ENCODE measurements at regions not wholly inside any gene's neighbourhood (a gene's known extent, or its start where the extent isn't known, plus 50 kb on each side); places are given as distances from the start of the nearest gene placed in this dataset.
A peak's percentile ranks its signal among the peaks of the same experiment; 100 is the strongest.

DNA sequence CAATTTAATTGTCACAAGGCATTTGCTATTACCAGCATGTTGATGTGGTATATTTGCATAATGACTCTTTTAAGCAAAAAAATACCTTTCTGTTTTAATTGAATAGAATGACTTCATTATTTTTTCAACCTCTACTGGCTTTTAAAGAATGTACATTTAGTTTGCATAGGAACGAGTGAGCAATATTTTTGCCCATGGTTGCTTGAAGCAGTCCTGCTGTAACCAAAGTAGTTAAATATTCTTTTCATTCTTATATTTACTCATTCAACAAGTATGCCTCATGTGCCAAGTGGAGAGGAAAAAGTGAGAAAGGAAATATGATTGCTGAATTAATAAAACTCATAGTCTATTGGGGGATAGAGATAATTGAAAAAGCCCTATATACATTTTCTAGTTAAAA is 184.7 kb downstream of the DSEL start:
- H3K27ac ChIP-seq (ENCODE audit: low read length, poor library complexity, severe bottlenecking): no peak overlapping the region
- H3K4ac ChIP-seq (ENCODE audit: low read depth in 1 of 2, low read length in 2 of 2): no peak overlapping the region
- no peak overlapping the region for H2BK120ac ChIP-seq (ENCODE audit: low read depth, low read length)
- no peaks in the 10 kb centered on the region for H3K4me1 ChIP-seq (ENCODE audit: control insufficient read depth, insufficient read depth, low read depth, low read length)
- H4K91ac ChIP-seq (ENCODE audit: low read length): no peak overlapping the region
- H3K4me3 ChIP-seq (ENCODE audit: insufficient read depth in 1 of 2, low read depth in 1 of 2, low read length in 2 of 2): no peak overlapping the region
- H2BK15ac ChIP-seq (ENCODE audit: low read depth, poor library complexity, severe bottlenecking): no peak overlapping the region
- H3K4me2 ChIP-seq (ENCODE audit: low read length, poor library complexity, severe bottlenecking): no peak overlapping the region
- no peak overlapping the region for H2BK5ac ChIP-seq (ENCODE audit: low read depth, low read length, poor library complexity, severe bottlenecking)
- H4K8ac ChIP-seq (ENCODE audit: low read length): no peak overlapping the region
- DNase-seq: no peak
- no CpG with 5 or more reads among the region's 1 CpG for WGBS
- no peak overlapping the region for H3K14ac ChIP-seq (ENCODE audit: low read length in 2 of 2)
- H3K23ac ChIP-seq (ENCODE audit: low read length in 2 of 2): no peak overlapping the region
- no peak overlapping the region for H3K18ac ChIP-seq (ENCODE audit: low read depth in 1 of 2, low read length in 2 of 2)
- H3K9me3 ChIP-seq (ENCODE audit: control insufficient read depth, low read length): peaks cover 4% of the 10 kb centered on the region
- H3K36me3 ChIP-seq (ENCODE audit: control insufficient read depth in 1 of 2, insufficient read depth in 2 of 2, low read depth in 1 of 2, low read length in 2 of 2): no peaks in the 10 kb centered on the region
- no peaks in the 10 kb centered on the region for H3K79me1 ChIP-seq (replicated peaks; ENCODE audit: low read length, poor library complexity, severe bottlenecking)
- H3K9ac ChIP-seq (ENCODE audit: low read length): no peak overlapping the region
- H2AK5ac ChIP-seq (ENCODE audit: low read length, severe bottlenecking): no peak overlapping the region
- no peaks in the 10 kb centered on the region for H3K27me3 ChIP-seq (ENCODE audit: control insufficient read depth in 1 of 2, insufficient read depth in 1 of 2, low read length in 2 of 2)
- H2BK12ac ChIP-seq (ENCODE audit: low read length in 2 of 2): no peak overlapping the region
- H2AFZ ChIP-seq (ENCODE audit: low read depth, low read length): no peak overlapping the region

DNA sequence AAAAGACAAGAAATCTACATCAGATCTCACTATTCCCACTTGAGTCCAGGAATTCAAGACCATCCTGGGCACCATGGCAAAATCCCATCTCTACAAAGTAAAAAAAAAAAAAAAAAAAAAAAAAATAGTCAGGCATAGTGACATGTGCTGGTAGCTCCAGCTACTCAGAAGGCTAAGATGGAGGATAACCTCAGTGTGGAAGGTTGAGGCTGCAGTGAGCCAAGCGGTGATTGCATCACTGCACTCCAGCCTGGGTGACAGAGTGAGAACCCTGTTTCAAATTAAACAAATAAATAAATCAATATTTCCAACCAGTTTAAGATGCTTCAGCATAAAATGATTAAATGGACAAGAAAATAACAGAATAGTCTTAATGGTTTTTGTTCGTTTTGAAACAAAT is 197.4 kb downstream of the DSEL start:
- Histone ChIP-seq H3K4me2 (ENCODE audit: low read length, poor library complexity, severe bottlenecking) (no peak overlapping the region), H2BK15ac (ENCODE audit: low read depth, poor library complexity, severe bottlenecking) (no peak overlapping the region), H2AK5ac (ENCODE audit: low read length, severe bottlenecking) (no peak overlapping the region), H3K4me1 (ENCODE audit: control insufficient read depth, insufficient read depth, low read depth, low read length) (no peaks in the 10 kb centered on the region), H2AFZ (ENCODE audit: low read depth, low read length) (no peak overlapping the region), H3K79me1 (replicated peaks; ENCODE audit: low read length, poor library complexity, severe bottlenecking) (no peaks in the 10 kb centered on the region), H3K36me3 (ENCODE audit: control insufficient read depth in 1 of 2, insufficient read depth in 2 of 2, low read depth in 1 of 2, low read length in 2 of 2) (no peaks in the 10 kb centered on the region), H3K9me3 (ENCODE audit: control insufficient read depth, low read length) (peaks cover 3% of the 10 kb centered on the region), H3K4me3 (ENCODE audit: insufficient read depth in 1 of 2, low read depth in 1 of 2, low read length in 2 of 2) (no peak overlapping the region), H4K91ac (ENCODE audit: low read length) (no peak overlapping the region), H3K27ac (ENCODE audit: low read length, poor library complexity, severe bottlenecking) (no peak overlapping the region), H3K27me3 (ENCODE audit: control insufficient read depth in 1 of 2, insufficient read depth in 1 of 2, low read length in 2 of 2) (no peaks in the 10 kb centered on the region), H3K23ac (ENCODE audit: low read length in 2 of 2) (no peak overlapping the region), H3K18ac (ENCODE audit: low read depth in 1 of 2, low read length in 2 of 2) (no peak overlapping the region), H2BK120ac (ENCODE audit: low read depth, low read length) (no peak overlapping the region), H2BK5ac (ENCODE audit: low read depth, low read length, poor library complexity, severe bottlenecking) (no peak overlapping the region), H2BK12ac (ENCODE audit: low read length in 2 of 2) (no peak overlapping the region), H3K4ac (ENCODE audit: low read depth in 1 of 2, low read length in 2 of 2) (no peak overlapping the region), H3K9ac (ENCODE audit: low read length) (no peak overlapping the region), H3K14ac (ENCODE audit: low read length in 2 of 2) (no peak overlapping the region), H4K8ac (ENCODE audit: low read length) (no peak overlapping the region)
- WGBS: 80% methylated on average over 1 of the region's 2 CpGs
- DNase-seq: no peak

DNA sequence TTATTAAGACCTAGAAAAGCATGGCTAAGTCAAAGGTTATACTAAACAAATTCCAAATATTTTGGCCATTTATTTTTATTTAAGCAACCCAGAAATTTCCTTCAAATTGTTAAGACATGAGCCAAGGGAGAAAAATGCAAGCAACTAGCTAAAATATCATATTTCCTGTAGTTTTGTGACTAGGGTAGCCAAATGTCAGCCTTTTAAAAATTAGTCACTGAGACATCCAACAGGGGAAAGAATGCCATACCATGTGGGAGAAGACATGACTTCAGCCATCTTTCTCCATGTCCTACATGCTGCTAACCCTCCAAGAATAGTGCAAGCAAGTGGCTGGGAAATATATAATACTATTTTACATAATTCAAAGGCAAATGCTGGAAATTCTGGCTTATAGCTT is 197.9 kb downstream of the DSEL start:
- no peak overlapping the region for H3K27ac ChIP-seq (ENCODE audit: low read length, poor library complexity, severe bottlenecking)
- no peaks in the 10 kb centered on the region for H3K4me1 ChIP-seq (ENCODE audit: control insufficient read depth, insufficient read depth, low read depth, low read length)
- H3K4me2 ChIP-seq (ENCODE audit: low read length, poor library complexity, severe bottlenecking): no peak overlapping the region
- no peak overlapping the region for H3K14ac ChIP-seq (ENCODE audit: low read length in 2 of 2)
- H2AK5ac ChIP-seq (ENCODE audit: low read length, severe bottlenecking): no peak overlapping the region
- no peak overlapping the region for H3K9ac ChIP-seq (ENCODE audit: low read length)
- no peak overlapping the region for H3K18ac ChIP-seq (ENCODE audit: low read depth in 1 of 2, low read length in 2 of 2)
- no peak overlapping the region for H3K23ac ChIP-seq (ENCODE audit: low read length in 2 of 2)
- no peak for DNase-seq
- no peaks in the 10 kb centered on the region for H3K79me1 ChIP-seq (replicated peaks; ENCODE audit: low read length, poor library complexity, severe bottlenecking)
- no peak overlapping the region for H4K91ac ChIP-seq (ENCODE audit: low read length)
- H2AFZ ChIP-seq (ENCODE audit: low read depth, low read length): no peak overlapping the region
- no peak overlapping the region for H2BK120ac ChIP-seq (ENCODE audit: low read depth, low read length)
- H3K4ac ChIP-seq (ENCODE audit: low read depth in 1 of 2, low read length in 2 of 2): no peak overlapping the region
- H3K4me3 ChIP-seq (ENCODE audit: insufficient read depth in 1 of 2, low read depth in 1 of 2, low read length in 2 of 2): no peak overlapping the region
- no peaks in the 10 kb centered on the region for H3K36me3 ChIP-seq (ENCODE audit: control insufficient read depth in 1 of 2, insufficient read depth in 2 of 2, low read depth in 1 of 2, low read length in 2 of 2)
- no peak overlapping the region for H4K8ac ChIP-seq (ENCODE audit: low read length)
- H2BK12ac ChIP-seq (ENCODE audit: low read length in 2 of 2): no peak overlapping the region
- no peaks in the 10 kb centered on the region for H3K27me3 ChIP-seq (ENCODE audit: control insufficient read depth in 1 of 2, insufficient read depth in 1 of 2, low read length in 2 of 2)
- peaks cover 3% of the 10 kb centered on the region for H3K9me3 ChIP-seq (ENCODE audit: control insufficient read depth, low read length)
- no peak overlapping the region for H2BK5ac ChIP-seq (ENCODE audit: low read depth, low read length, poor library complexity, severe bottlenecking)
- no peak overlapping the region for H2BK15ac ChIP-seq (ENCODE audit: low read depth, poor library complexity, severe bottlenecking)

DNA sequence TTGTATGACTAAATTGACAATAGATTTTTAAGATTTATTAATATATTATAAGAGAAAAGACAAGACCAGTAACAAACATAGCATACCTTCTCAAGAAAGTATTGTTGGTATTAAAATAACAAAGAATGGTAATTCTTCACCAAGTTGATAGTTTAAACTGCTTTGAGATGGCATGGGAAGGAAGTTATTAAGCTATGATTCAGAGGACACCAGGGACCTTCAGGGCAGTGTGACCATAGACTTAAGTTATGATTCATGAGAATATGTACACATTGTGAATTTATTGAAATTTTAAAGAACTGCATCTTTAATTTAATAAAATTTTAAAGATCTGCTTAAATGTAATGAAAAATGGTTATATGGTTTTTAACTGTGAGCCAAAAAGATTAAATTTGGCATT is 205.7 kb downstream of the DSEL start:
- Histone ChIP-seq H3K18ac (ENCODE audit: low read depth in 1 of 2, low read length in 2 of 2) (no peak overlapping the region), H2BK5ac (ENCODE audit: low read depth, low read length, poor library complexity, severe bottlenecking) (no peak overlapping the region), H3K27ac (ENCODE audit: low read length, poor library complexity, severe bottlenecking) (no peak overlapping the region)

More for the DNA sequence above, 205.7 kb downstream of the DSEL start:
- no peak overlapping the region for H3K14ac ChIP-seq (ENCODE audit: low read length in 2 of 2)
- no peak overlapping the region for H3K23ac ChIP-seq (ENCODE audit: low read length in 2 of 2)
- H3K36me3 ChIP-seq (ENCODE audit: control insufficient read depth in 1 of 2, insufficient read depth in 2 of 2, low read depth in 1 of 2, low read length in 2 of 2): no peaks in the 10 kb centered on the region
- H2BK120ac ChIP-seq (ENCODE audit: low read depth, low read length): no peak overlapping the region
- no peak overlapping the region for H2BK12ac ChIP-seq (ENCODE audit: low read length in 2 of 2)
- DNase-seq: peak; percentile 6
- H3K79me1 ChIP-seq (replicated peaks; ENCODE audit: low read length, poor library complexity, severe bottlenecking): no peaks in the 10 kb centered on the region
- no peak overlapping the region for H3K4ac ChIP-seq (ENCODE audit: low read depth in 1 of 2, low read length in 2 of 2)
- H3K9me3 ChIP-seq (ENCODE audit: control insufficient read depth, low read length): no peaks in the 10 kb centered on the region
- H3K4me3 ChIP-seq (ENCODE audit: insufficient read depth in 1 of 2, low read depth in 1 of 2, low read length in 2 of 2): no peak overlapping the region
- no peak overlapping the region for H2BK15ac ChIP-seq (ENCODE audit: low read depth, poor library complexity, severe bottlenecking)
- H2AK5ac ChIP-seq (ENCODE audit: low read length, severe bottlenecking): no peak overlapping the region
- H3K4me2 ChIP-seq (ENCODE audit: low read length, poor library complexity, severe bottlenecking): no peak overlapping the region
- no peak overlapping the region for H2AFZ ChIP-seq (ENCODE audit: low read depth, low read length)
- no peaks in the 10 kb centered on the region for H3K27me3 ChIP-seq (ENCODE audit: control insufficient read depth in 1 of 2, insufficient read depth in 1 of 2, low read length in 2 of 2)
- H3K9ac ChIP-seq (ENCODE audit: low read length): no peak overlapping the region
- H3K4me1 ChIP-seq (ENCODE audit: control insufficient read depth, insufficient read depth, low read depth, low read length): no peaks in the 10 kb centered on the region
- no peak overlapping the region for H4K91ac ChIP-seq (ENCODE audit: low read length)
- H4K8ac ChIP-seq (ENCODE audit: low read length): no peak overlapping the region

Measured in mesenchymal stem cell (in vitro differentiated cells and primary cell).